DND-41 (cell line): ENCODE measurements at regions not wholly inside any gene's neighbourhood (a gene's known extent, or its start where the extent isn't known, plus 50 kb on each side); places are given as distances from the start of the nearest gene placed in this dataset.

Experiments used
- EZH2 ChIP-seq: IDR thresholded peaks from 3 replicates; pipeline ENCODE4 v1.6.1; 2012; ENCODE audit warnings: borderline replicate concordance, low read depth, mild to moderate bottlenecking, moderate library complexity, low read length, inconsistent platforms; ENCODE audit not compliant: severe bottlenecking
- TF ChIP-seq, protein P1 (sequence below): IDR thresholded peaks from 2 replicates; pipeline ENCODE4 v1.5.1; 2012; ENCODE audit warnings: borderline replicate concordance, low read length, moderate library complexity, mild to moderate bottlenecking; ENCODE audit not compliant: poor library complexity, severe bottlenecking; ENCODE audit errors: extremely low read depth

- TF ChIP-seq, protein P1, sequence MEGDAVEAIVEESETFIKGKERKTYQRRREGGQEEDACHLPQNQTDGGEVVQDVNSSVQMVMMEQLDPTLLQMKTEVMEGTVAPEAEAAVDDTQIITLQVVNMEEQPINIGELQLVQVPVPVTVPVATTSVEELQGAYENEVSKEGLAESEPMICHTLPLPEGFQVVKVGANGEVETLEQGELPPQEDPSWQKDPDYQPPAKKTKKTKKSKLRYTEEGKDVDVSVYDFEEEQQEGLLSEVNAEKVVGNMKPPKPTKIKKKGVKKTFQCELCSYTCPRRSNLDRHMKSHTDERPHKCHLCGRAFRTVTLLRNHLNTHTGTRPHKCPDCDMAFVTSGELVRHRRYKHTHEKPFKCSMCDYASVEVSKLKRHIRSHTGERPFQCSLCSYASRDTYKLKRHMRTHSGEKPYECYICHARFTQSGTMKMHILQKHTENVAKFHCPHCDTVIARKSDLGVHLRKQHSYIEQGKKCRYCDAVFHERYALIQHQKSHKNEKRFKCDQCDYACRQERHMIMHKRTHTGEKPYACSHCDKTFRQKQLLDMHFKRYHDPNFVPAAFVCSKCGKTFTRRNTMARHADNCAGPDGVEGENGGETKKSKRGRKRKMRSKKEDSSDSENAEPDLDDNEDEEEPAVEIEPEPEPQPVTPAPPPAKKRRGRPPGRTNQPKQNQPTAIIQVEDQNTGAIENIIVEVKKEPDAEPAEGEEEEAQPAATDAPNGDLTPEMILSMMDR = no peak
- no peak for TF ChIP-seq EZH2
These were observed 296.2 kb upstream of the PPFIA2 start for GRCh38 chr12:82055391-82055790.
